PC-9 (cell line): ENCODE measurements at regions not wholly inside any gene's neighbourhood (a gene's known extent, or its start where the extent isn't known, plus 50 kb on each side); places are given as distances from the start of the nearest gene placed in this dataset.

Source experiments
- BruUV-seq: library from RNA; stranded (reverse); fragments of 400-500 nt; replicated peaks from 2 replicates; lab custom pipeline; 2021; lab: Mats Ljungman, UMichigan
- CTCF ChIA-PET: fragments of 300-600 bp; sonication (Branson Sonifier 250); formaldehyde crosslinking; loops from one replicate; lab custom pipeline; 2022; ENCODE audit warnings: antibody characterized with exemption; lab: Charles Lee
- POLR2A ChIA-PET: fragments of 300-600 bp; sonication (Branson Sonifier 250); formaldehyde crosslinking; loops from one replicate; lab custom pipeline; 2022; ENCODE audit warnings: antibody characterized with exemption; ENCODE audit not compliant: unreplicated experiment; lab: Charles Lee
- DNase-seq, 2 experiments: peaks; one replicate each; pipeline versions ENCODE4 v3.0.0 to v3.0.0-alpha.2; 2015 to 2022; ENCODE audit warnings: mixed read lengths in 1 of 2
- H2AFZ ChIP-seq: fragments of 200-600 bp; sonication (generic); 2 replicates; pipeline ENCODE4 v1.8.1; 2017; ENCODE audit warnings: antibody characterized with exemption
- H3F3A ChIP-seq: fragments of 200-600 bp; sonication (generic); 2 replicates; pipeline ENCODE4 v1.8.1; 2017; ENCODE audit warnings: antibody characterized with exemption, mild to moderate bottlenecking, low read depth; ENCODE audit not compliant: insufficient read depth
- H3K27ac ChIP-seq: fragments of 200-600 bp; sonication (generic); 2 replicates; pipeline ENCODE4 v1.6.1; 2016; ENCODE audit warnings: mixed run types
- H3K27me3 ChIP-seq: fragments of 200-600 bp; sonication (generic); 2 replicates; pipeline ENCODE4 v1.6.1; 2016; ENCODE audit warnings: low read depth, mixed run types; ENCODE audit not compliant: insufficient read depth
- H3K36me3 ChIP-seq: fragments of 200-600 bp; sonication (generic); 2 replicates; pipeline ENCODE4 v1.6.1; 2016; ENCODE audit warnings: low read depth, mixed run types
- H3K4me1 ChIP-seq: fragments of 200-600 bp; sonication (generic); replicated peaks from 2 replicates; pipeline ENCODE4 v1.6.1; 2016; ENCODE audit warnings: mixed run types; ENCODE audit not compliant: insufficient read depth
- H3K4me2 ChIP-seq: fragments of 200-600 bp; sonication (generic); 2 replicates; pipeline ENCODE4 v1.6.1; 2017; ENCODE audit warnings: mixed run types
- H3K4me3 ChIP-seq: fragments of 200-600 bp; sonication (generic); 2 replicates; pipeline ENCODE4 v1.6.1; 2016; ENCODE audit warnings: mixed run types
- H3K79me2 ChIP-seq: fragments of 200-600 bp; sonication (generic); 2 replicates; pipeline ENCODE4 v1.6.1; 2017; ENCODE audit warnings: low read depth, mixed run types
- H3K9me2 ChIP-seq: fragments of 200-600 bp; sonication (generic); 2 replicates; pipeline ENCODE4 v1.8.1; 2017; ENCODE audit warnings: mild to moderate bottlenecking; ENCODE audit not compliant: insufficient read depth
- H3K9me3 ChIP-seq: fragments of 200-600 bp; sonication (generic); 2 replicates; pipeline ENCODE4 v1.8.1; 2016; ENCODE audit warnings: low read depth; ENCODE audit not compliant: insufficient read depth
- H4K20me1 ChIP-seq: fragments of 200-600 bp; sonication (generic); 2 replicates; pipeline ENCODE4 v1.8.1; 2017; ENCODE audit not compliant: insufficient read depth
- CTCF ChIP-seq: fragments of 200-600 bp; sonication (generic); conservative IDR thresholded peaks from 2 replicates; pipeline ENCODE4 v1.6.1; 2017; ENCODE audit warnings: mixed run types, antibody characterized with exemption, mild to moderate bottlenecking, moderate library complexity
- EZH2 ChIP-seq: fragments of 200-600 bp; sonication (generic); IDR thresholded peaks from 2 replicates; pipeline ENCODE4 v1.8.0; 2017; ENCODE audit warnings: antibody characterized with exemption, low read depth
- intact Hi-C: fragments of 100-400 bp; cut with micrococcal nuclease; formaldehyde crosslinking; loops from one replicate; pipeline ENCODE4 v1.10.0; 2022; ENCODE audit not compliant: unreplicated experiment

- Histone ChIP-seq H3K4me2 (no peak overlapping the region), H3K4me1 (no peaks in the 10 kb centered on the region), H3K9me3 (no peaks in the 10 kb centered on the region), H3K27ac (no peak overlapping the region), H3K79me2 (no peaks in the 10 kb centered on the region), H4K20me1 (no peaks in the 10 kb centered on the region), H3K4me3 (no peak overlapping the region), H2AFZ (no peak overlapping the region), H3F3A (no peaks in the 10 kb centered on the region), H3K36me3 (no peaks in the 10 kb centered on the region), H3K9me2 (no peaks in the 10 kb centered on the region), H3K27me3 (peaks cover 84% of the 10 kb centered on the region)
- TF ChIP-seq EZH2: no peak
- TF ChIP-seq CTCF: no peak
- BruUV-seq: no TSS peak
- POLR2A ChIA-PET: no interaction called here
- intact Hi-C loops: no loop called here
- CTCF ChIA-PET: no interaction called here
- no peak for DNase-seq
Measured at GRCh38 chr22:49532869-49533802, 294.5 kb downstream of the BRD1 start.

- no peaks in the 10 kb centered on the region for H3K4me1 ChIP-seq
- no peaks in the 10 kb centered on the region for H3K9me3 ChIP-seq
- H3K4me3 ChIP-seq: no peak overlapping the region
- H3K79me2 ChIP-seq: no peaks in the 10 kb centered on the region
- DNase-seq: no peak
- no peak overlapping the region for H3K4me2 ChIP-seq
- POLR2A ChIA-PET: no interaction called here
- H3K27ac ChIP-seq: no peak overlapping the region
- peaks cover 82% of the 10 kb centered on the region for H3K27me3 ChIP-seq
- TF ChIP-seq EZH2 (no peak), CTCF (no peak)
- H3K36me3 ChIP-seq: no peaks in the 10 kb centered on the region
- CTCF ChIA-PET: no interaction called here
- no peaks in the 10 kb centered on the region for H3F3A ChIP-seq
- H4K20me1 ChIP-seq: no peaks in the 10 kb centered on the region
- intact Hi-C loops: no loop called here
- no peaks in the 10 kb centered on the region for H3K9me2 ChIP-seq
- BruUV-seq: no TSS peak
- no peak overlapping the region for H2AFZ ChIP-seq
Measured at GRCh38 chr22:49531368-49531791, 296.3 kb downstream of the BRD1 start.

- H3K4me2 ChIP-seq: no peak overlapping the region
- no peak for DNase-seq
- H3K27ac ChIP-seq: no peak overlapping the region
- peaks cover 82% of the 10 kb centered on the region for H3K27me3 ChIP-seq
- H4K20me1 ChIP-seq: no peaks in the 10 kb centered on the region
- H3F3A ChIP-seq: no peaks in the 10 kb centered on the region
- no peaks in the 10 kb centered on the region for H3K9me3 ChIP-seq
- no peaks in the 10 kb centered on the region for H3K9me2 ChIP-seq
- no peaks in the 10 kb centered on the region for H3K36me3 ChIP-seq
- H2AFZ ChIP-seq: no peak overlapping the region
- no peaks in the 10 kb centered on the region for H3K79me2 ChIP-seq
- no peak overlapping the region for H3K4me3 ChIP-seq
- intact Hi-C loops: no loop called here
- POLR2A ChIA-PET: no interaction called here
- H3K4me1 ChIP-seq: no peaks in the 10 kb centered on the region
- CTCF ChIA-PET: no interaction called here
- no TSS peak for BruUV-seq
- TF ChIP-seq CTCF (no peak), EZH2 (no peak)
Measured at GRCh38 chr22:49530671-49531367, 296.9 kb downstream of the BRD1 start.
